ENCODE measurements at regions not wholly inside any gene's neighbourhood (a gene's known extent, or its start where the extent isn't known, plus 50 kb on each side); places are given as distances from the start of the nearest gene placed in this dataset.
"Not testable (repeated sequence)": the region's sequence is repeated elsewhere in the genome, so short reads cannot be mapped to it uniquely, and the experiment has no call there.

- Histone ChIP-seq H3K27ac (no peak overlapping the region), H3K9me3 (no peaks in the 10 kb centered on the region), H3K27me3 (no peaks in the 10 kb centered on the region), H3K4me1 (ENCODE audit: insufficient read depth) (no peaks in the 10 kb centered on the region), H3K4me3 (no peak overlapping the region), H3K36me3 (no peaks in the 10 kb centered on the region)
- WGBS, 3 donors, result 91 to 92% (median 92%) methylated on average over 1 of the region's 1 CpG
- DNase-seq, result no peak
- intact Hi-C loops (cut with DNase I), result no loop called here
- TF ChIP-seq CTCF (IDR thresholded peaks at IDR 0.05), result no peak
- no peak for TF ChIP-seq POLR2A (IDR thresholded peaks at IDR 0.05)
- TF ChIP-seq EP300 (IDR thresholded peaks at IDR 0.05), result no peak
Measured at GRCh38 chr12:97063292-97063935, 156.4 kb downstream of the NEDD1 start.

- Histone ChIP-seq H3K27me3 (no peaks in the 10 kb centered on the region), H3K4me1 (ENCODE audit: insufficient read depth) (no peaks in the 10 kb centered on the region), H3K27ac (no peak overlapping the region), H3K36me3 (no peaks in the 10 kb centered on the region), H3K9me3 (no peaks in the 10 kb centered on the region), H3K4me3 (no peak overlapping the region)
- no peak for DNase-seq
- TF ChIP-seq EP300 (IDR thresholded peaks at IDR 0.05) (no peak), CTCF (IDR thresholded peaks at IDR 0.05) (no peak)
- intact Hi-C loops (cut with DNase I), result no loop called here
- 36 to 40% (median 38%) methylated on average over 6 of the region's 6 CpGs for WGBS, 3 donors
Measured at GRCh38 chr12:97075161-97075933, 168.3 kb downstream of the NEDD1 start.

- WGBS, 3 donors, result 74 to 77% (median 76%) methylated on average over 6 of the region's 6 CpGs
- no peak overlapping the region for H3K4me3 ChIP-seq
- DNase-seq, result no peak
- intact Hi-C loops (cut with DNase I), result no loop called here
- H3K4me1 ChIP-seq (ENCODE audit: insufficient read depth), result no peaks in the 10 kb centered on the region
- H3K27ac ChIP-seq, result no peak overlapping the region
- H3K36me3 ChIP-seq, result no peaks in the 10 kb centered on the region
- TF ChIP-seq CTCF (IDR thresholded peaks at IDR 0.05) (no peak), EP300 (IDR thresholded peaks at IDR 0.05) (no peak), POLR2A (IDR thresholded peaks at IDR 0.05) (no peak)
- H3K9me3 ChIP-seq, result no peaks in the 10 kb centered on the region
- no peaks in the 10 kb centered on the region for H3K27me3 ChIP-seq
Measured at GRCh38 chr12:97075934-97076630, 169.0 kb downstream of the NEDD1 start.

GRCh38 chr12:97076912-97077311, 169.9 kb downstream of the NEDD1 start:
- WGBS, 3 donors, result 81 to 88% (median 84%) methylated on average over 9 of the region's 9 CpGs

GRCh38 chr12:97082029-97082428, 175.0 kb downstream of the NEDD1 start:
- no peak for TF ChIP-seq EP300 (IDR thresholded peaks at IDR 0.05)
- TF ChIP-seq POLR2A (IDR thresholded peaks at IDR 0.05), result no peak
- TF ChIP-seq CTCF (IDR thresholded peaks at IDR 0.05), result no peak
- H3K36me3 ChIP-seq, result no peaks in the 10 kb centered on the region
- no peaks in the 10 kb centered on the region for H3K4me1 ChIP-seq (ENCODE audit: insufficient read depth)
- H3K4me3 ChIP-seq, result no peak overlapping the region
- no peaks in the 10 kb centered on the region for H3K27me3 ChIP-seq
- H3K9me3 ChIP-seq, result no peaks in the 10 kb centered on the region
- intact Hi-C loops (cut with DNase I), result no loop called here
- no peak for DNase-seq
- no peak overlapping the region for H3K27ac ChIP-seq

More at GRCh38 chr12:97076912-97077311, 169.9 kb downstream of the NEDD1 start:
- H3K9me3 ChIP-seq; H3K36me3 ChIP-seq; DNase-seq; intact Hi-C loops (cut with DNase I); H3K4me3 ChIP-seq; H3K27ac ChIP-seq; H3K27me3 ChIP-seq; H3K4me1 ChIP-seq (ENCODE audit: insufficient read depth): not testable (repeated sequence)
